ENCODE measurements at regions not wholly inside any gene's neighbourhood (a gene's known extent, or its start where the extent isn't known, plus 50 kb on each side); places are given as distances from the start of the nearest gene placed in this dataset.
"Not testable (repeated sequence)": the region's sequence is repeated elsewhere in the genome, so short reads cannot be mapped to it uniquely, and the experiment has no call there.

DNA sequence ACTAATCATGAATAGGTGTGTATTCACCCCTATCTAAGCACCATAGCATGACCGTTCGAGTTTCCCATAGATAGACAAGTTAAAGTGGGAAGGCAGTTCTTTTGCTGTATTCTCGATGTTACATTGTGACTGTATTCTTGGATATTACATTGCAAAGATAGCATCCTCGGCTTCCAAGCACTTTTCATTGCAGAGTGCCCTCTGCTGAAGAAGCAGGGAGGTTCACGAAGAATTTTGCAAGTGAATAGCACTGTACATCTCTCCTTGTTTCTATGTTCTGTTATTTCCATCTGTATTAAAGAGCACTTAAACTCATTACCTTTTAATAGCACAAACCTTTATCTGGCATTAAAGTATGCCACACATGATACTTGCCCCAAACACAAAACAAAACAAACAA is 426.7 kb upstream of the ARX start:
- no peak for DNase-seq (ENCODE audit: low read depth, low spot score)

- no peak for DNase-seq (ENCODE audit: low read depth, low spot score)
Measured at GRCh38 chrX:25433307-25433706, 417.5 kb upstream of the ARX start.

DNA sequence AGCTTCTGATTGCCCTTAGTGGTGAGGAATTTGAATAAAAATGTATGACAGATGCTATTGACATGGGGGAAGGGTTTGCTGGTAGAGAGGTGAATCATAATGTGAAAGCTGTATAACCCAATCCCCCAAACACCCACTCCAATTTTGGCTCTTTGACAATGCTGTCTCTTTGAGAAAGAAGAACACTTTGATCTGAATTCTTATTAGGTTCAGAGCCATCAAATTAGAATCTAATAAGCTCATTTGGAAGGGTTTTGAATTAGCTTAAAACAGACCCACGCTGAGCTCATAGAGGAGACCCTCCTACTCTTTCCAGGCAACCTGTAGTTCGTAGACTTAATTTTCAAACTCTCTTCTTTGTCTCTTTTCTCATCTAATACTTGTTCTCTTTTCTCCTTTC is 416.6 kb upstream of the ARX start:
- no peak for DNase-seq (ENCODE audit: low read depth, low spot score)

GRCh38 chrX:25427873-25428555 is 412.2 kb upstream of the ARX start:
- no peak for DNase-seq (ENCODE audit: low read depth, low spot score)

GRCh38 chrX:25404163-25404562 is 388.4 kb upstream of the ARX start:
- not testable (repeated sequence) for DNase-seq (ENCODE audit: low read depth, low spot score)

DNA sequence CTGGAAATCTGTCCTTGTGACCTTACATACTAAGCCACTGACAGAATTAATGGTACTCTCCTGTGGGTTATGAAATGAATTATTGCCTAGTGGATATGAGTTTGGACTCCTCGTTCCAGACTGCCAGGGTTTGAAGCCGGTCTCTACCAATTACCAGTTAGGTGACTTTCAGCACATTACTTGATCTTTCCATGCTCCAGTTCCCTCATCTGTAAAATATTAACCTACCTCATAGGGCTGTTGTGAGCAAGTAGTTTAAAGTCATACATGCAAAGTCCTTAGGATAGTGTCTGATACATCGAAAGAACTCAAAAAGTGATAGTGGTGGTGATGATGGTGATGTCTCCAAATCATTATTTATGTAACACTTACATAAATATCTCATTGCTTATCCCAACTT is 373.5 kb upstream of the ARX start:
- DNase-seq (ENCODE audit: low read depth, low spot score) = no peak

DNA sequence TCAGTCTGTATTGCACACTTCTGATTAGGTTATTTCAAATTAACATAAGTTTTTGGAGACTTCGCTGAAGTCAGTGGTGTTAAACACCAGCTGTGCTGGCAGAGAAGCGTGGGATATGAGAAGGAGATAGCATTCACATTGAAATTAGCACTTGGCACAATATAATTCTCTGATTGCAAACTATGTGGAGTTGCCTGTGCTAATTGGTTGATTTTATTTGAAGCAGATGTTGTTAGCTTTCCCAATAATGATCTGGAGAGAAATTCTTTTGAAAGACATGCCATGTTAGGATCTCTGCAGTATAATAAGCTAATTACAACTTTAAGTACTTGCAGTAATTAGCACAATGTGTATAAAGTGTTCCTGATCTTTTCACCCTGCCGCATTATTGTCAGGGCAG is 367.4 kb upstream of the ARX start:
- no peak for DNase-seq (ENCODE audit: low read depth, low spot score)

GRCh38 chrX:25356456-25356855 is 340.7 kb upstream of the ARX start:
- DNase-seq (ENCODE audit: low read depth, low spot score) = no peak

DNA sequence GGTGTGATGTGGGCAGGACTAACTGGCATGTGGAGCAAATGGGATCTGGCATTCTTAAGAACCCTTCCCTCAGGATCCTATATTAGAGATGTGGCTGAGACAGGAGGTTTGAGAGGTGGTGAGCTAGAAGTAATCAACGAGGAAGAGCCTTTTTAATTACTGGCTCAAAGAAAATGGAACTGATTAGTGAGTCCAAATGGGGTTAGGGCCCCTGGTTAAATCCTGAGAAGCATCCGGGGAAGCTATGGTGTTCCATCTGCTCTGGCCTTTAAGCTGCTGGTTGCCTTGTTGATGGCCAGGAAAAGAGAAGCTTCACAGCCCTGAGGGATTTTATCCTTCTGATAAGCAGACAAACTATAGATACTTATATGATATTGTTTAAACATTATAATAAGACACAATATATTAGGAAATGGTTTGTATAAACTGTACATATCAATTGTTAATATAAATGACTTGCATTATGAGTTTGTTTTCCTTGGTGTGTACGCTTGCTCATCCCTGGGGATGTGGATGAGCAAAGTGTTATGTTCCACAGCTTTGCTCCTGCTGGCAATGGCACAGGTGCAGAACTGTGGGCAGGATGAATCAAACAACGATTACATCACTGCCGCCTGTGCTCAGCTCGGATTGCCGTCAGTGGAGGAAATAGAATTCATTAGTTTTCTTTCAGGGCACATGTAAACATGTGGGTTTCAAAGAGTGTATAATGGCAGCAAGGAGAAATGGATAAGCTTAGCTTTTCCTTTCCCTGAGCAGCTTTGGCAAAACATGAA is 328.6 kb upstream of the ARX start:
- DNase-seq (ENCODE audit: low read depth, low spot score) = no peak

DNA sequence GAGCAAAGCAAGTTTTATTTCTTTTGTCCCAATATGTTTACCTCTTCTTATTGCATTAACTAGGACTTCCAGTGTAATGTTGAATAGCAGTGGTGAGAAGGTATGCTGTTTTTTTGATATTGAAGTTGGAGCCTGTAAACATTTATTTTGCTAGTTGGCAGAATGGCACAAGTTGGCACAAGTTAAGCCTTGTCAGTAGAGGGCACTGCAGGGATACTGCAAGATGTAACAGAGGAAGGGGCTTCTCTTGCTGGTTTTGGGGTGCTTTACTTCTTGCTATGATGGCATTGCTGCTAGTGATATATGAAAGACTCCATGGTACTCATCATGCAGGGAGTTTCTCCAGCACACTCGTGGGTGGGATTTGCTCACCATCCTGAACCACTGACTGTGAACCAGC is 327.3 kb upstream of the ARX start:
- DNase-seq (ENCODE audit: low read depth, low spot score) = no peak

DNA sequence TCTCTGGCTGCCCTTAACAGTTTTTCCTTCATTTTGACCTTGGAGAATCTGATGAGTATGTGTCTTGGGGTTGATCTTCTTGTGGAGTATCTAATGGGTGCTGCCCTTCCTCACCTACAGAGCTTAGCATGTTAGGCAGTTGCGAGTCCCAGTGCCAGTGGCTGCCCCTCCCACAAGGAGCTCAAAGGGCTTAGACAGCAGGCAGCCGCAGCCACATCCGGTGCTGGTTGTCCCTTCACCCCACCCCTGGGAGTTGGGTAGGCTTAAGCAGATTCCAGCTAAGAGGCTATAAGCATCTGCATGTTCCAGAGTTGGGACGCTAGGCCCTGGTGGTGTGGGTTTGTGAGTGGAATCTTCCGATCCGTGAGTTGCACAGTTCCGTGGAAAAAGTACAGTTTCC is 322.1 kb upstream of the ARX start:
- no peak for DNase-seq (ENCODE audit: low read depth, low spot score)

- DNase-seq (ENCODE audit: low read depth, low spot score) = no peak
Measured at GRCh38 chrX:25300994-25301393, 285.2 kb upstream of the ARX start.

DNA sequence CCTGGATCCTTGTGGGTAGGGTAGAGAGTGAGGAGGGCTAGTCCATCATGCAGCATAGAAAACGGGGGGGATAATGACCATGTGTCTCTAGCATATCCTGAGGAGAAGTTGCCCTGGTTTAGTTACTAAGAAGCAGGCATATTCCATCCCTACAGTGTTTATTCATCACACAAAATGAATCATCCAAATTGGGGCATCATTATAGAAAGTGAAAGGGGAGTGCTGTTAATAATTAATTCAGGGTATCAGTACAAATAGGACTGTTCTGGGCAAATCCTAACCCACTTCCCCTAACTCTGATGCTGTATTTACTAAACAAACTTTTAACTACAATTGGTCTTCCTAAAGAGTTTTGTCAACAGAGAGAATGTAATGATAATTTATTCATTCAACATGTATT is 281.1 kb upstream of the ARX start:
- DNase-seq (ENCODE audit: low read depth, low spot score) = no peak

DNA sequence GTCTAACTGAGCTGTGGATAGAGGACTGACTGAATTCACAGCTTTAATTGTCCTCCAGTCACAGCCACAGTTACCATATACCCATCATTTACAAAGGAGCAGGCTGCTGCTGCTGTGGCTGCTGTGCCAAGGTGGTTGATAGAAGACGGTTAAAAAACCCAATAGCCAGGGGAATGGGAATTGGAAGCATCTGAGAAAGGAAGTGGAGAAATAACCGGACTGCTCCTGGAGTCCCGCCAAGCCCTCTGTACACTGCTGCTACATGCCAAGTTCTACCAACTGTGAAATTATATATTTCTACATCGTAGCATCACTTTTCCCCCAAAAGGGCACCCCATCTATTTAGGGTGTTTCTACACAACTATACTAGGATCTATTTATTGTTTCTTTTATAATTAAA is 279.7 kb upstream of the ARX start:
- no peak for DNase-seq (ENCODE audit: low read depth, low spot score)

DNA sequence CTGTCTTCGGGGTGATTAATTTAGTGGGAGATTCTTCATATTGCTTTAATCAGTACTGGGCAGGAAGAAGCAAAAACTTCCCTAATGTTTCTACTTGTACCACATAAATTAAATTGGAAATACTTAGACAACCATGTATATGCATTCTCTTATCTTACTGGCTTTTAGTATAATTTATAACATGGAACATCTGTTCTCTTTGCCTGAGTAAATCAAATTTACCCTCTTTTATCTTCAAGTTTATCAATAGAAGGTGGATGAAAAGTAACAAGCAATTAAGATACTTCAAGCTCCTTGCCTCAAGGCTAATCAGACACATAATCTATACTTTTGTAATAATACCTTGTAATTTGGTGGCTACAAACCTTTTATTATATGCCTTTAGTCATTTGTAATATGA is 274.4 kb upstream of the ARX start:
- no peak for DNase-seq (ENCODE audit: low read depth, low spot score)

- DNase-seq (ENCODE audit: low read depth, low spot score) = no peak
Measured at GRCh38 chrX:25288676-25289075, 272.9 kb upstream of the ARX start.

DNA sequence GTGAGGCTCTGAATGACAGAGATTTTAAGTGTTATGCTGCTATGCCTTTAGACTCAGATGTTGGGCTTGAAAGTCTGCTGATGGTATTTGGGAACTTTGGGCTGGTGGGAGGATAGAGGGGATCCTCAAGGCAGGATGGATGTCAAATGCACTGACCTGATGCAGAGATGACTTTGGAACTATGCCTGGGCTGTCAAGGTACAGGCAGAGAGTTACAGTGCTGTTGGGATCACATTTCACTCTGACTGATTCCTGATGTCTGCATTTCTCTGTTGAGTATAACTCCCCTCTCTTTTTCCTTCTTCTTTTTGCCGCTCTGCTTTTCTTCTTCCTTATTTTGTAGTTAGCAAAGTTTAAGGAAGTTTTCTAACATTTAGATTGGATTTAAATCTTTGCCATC is 271.8 kb upstream of the ARX start:
- DNase-seq (ENCODE audit: low read depth, low spot score) = no peak

DNA sequence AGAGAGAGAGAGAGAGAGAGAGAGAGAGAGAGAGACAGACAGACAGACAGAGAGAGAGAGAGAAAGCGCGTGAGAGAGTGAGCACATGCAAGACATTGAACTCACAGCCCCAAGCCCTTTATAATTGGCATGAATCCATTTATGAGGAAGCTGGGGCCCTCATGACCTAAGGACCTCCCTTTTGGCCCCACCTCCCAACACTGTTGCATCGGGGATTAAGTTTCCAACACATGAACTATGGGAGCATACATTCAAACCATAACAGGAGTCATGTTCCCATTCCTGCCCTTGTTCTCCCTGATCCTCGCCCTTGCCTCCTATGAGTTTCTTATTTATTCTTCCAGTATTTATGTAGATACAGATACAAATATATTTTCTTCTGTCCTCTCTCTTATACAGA is 269.8 kb upstream of the ARX start:
- DNase-seq (ENCODE audit: low read depth, low spot score) = no peak

DNA sequence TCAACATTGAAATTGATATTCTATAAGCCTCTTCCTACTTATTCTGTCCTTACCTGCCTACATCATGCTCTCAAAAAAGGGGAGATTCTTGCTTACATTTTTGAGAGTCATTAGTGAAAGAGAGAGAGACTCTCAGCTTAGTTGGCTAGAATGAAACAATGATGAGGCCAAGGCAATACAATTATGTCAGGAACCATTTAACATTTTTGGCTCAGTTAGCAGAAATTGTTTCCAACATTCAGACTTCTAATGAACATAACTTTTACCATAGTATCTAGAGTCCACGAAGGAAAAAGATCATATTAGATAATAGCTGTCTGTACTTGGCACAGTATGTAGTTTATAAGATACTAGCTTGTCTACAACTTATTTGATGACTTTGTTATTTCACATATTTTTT is 263.7 kb upstream of the ARX start:
- no peak for DNase-seq (ENCODE audit: low read depth, low spot score)

DNA sequence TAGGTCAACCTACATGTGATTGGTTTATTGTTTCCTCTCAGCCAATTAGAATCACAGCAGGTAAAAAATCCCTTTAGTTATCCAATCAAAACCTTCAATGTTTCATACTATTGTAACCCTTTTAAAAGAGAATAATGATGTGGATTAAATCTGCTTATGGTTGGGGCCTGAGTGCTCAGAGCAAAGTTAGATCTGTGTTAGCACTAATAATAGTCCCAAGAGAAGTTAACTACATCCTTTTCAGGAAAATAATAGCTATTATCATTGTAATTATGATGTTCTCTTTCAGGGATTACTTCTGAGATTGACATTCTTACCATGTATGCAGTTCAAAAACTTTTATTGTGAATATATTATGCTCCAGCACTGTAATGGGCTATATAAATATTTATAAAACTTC is 262.6 kb upstream of the ARX start:
- DNase-seq (ENCODE audit: low read depth, low spot score) = no peak

- no peak for DNase-seq (ENCODE audit: low read depth, low spot score)
Measured at GRCh38 chrX:25277574-25277973, 261.8 kb upstream of the ARX start.

GRCh38 chrX:25275159-25275558 is 259.4 kb upstream of the ARX start:
- no peak for DNase-seq (ENCODE audit: low read depth, low spot score)

DNA sequence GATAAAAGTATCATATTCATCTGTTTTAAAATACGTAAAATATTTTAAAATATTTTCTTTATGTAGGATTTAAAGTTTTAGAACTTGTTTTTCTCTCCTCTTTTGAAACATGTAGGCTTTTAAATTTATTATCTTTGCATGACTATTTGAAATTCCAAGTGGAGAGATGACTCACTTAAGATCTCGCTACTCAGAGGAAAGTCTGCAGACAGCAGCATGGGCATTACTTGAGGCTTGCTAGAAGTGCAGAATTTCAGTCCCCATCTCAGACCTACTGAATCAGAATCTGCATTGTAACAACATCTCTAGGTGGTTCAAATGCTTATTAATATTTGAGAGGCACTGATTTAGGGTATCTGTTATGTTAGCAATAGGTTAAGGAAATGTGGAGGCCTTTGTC is 225.7 kb upstream of the ARX start:
- no peak for DNase-seq (ENCODE audit: low read depth, low spot score)

- no peak for DNase-seq (ENCODE audit: low read depth, low spot score)
Measured at GRCh38 chrX:25226151-25226550, 210.4 kb upstream of the ARX start.

Data from brain pericyte (primary cell).